T-helper 1 cell treated with Interleukin-12 subunit alpha and Interleukin-12 subunit beta and Interleukin-4 antibody, amounts not matched to agents 30 ng/mL and 1 ng/mL, for 36 hours (primary cell): ENCODE measurements at regions not wholly inside any gene's neighbourhood (a gene's known extent, or its start where the extent isn't known, plus 50 kb on each side); places are given as distances from the start of the nearest gene placed in this dataset.

Experiments
- intact Hi-C: fragments of 100-400 bp; cut with micrococcal nuclease; formaldehyde crosslinking; loops from one replicate; pipeline ENCODE4 v1.15.1; 2024

DNA sequence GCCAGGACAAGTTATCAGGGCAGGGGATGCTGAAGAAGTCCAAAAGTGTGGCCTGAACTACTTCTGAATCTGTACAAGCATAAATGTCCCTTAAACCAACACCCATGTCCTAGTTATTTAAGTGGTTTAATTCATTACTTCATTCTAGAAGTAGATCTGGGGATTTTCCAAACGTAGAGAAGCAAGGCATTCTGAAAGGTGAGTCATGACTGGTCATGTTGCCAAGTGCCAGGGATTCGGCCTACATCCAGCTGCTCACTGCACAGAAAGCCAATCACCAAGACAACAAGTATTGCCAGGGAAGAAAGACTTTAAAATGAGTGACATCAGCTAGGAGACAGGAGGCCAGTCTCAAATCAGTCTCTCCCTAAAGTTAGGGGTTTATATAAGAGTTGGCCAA is 396.6 kb downstream of the GABRB3 start:
- intact Hi-C loops: no loop called here

- intact Hi-C loops: no loop called here
These were observed 398.1 kb downstream of the GABRB3 start for GRCh38 chr15:26374806-26375205.

- intact Hi-C loops: no loop called here
These were observed 400.2 kb downstream of the GABRB3 start for GRCh38 chr15:26372706-26373105.

GRCh38 chr15:26365077-26365476 is 407.8 kb downstream of the GABRB3 start:
- intact Hi-C loops: no loop called here

GRCh38 chr15:26359855-26360254 is 413.0 kb downstream of the GABRB3 start:
- intact Hi-C loops: no loop called here

GRCh38 chr15:26358708-26359107 is 414.2 kb downstream of the GABRB3 start:
- intact Hi-C loops: no loop called here

DNA sequence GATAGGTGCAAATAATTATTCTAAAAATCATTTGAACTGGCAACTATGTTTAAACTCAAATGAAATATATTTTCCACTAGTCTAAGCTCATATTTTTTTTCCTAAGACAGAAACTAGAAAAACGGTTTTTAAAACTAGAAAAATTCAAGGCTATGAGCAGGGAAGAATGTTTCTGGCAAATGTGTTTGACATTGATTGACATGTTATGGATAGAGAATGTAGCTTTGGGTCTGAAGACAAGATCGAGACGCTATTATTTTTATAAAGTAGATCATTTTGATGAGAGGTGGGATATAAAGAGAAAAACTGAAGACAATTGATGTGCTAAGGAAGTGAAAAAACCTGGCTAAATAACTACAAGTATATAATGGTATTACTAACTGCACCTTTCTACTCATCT is 415.2 kb downstream of the GABRB3 start:
- intact Hi-C loops: no loop called here

GRCh38 chr15:26355472-26356074 is 417.3 kb downstream of the GABRB3 start:
- intact Hi-C loops: no loop called here

GRCh38 chr15:26352909-26353308 is 420.0 kb downstream of the GABRB3 start:
- intact Hi-C loops: no loop called here

- intact Hi-C loops: no loop called here
These were observed 420.5 kb downstream of the GABRB3 start for GRCh38 chr15:26352406-26352805.

DNA sequence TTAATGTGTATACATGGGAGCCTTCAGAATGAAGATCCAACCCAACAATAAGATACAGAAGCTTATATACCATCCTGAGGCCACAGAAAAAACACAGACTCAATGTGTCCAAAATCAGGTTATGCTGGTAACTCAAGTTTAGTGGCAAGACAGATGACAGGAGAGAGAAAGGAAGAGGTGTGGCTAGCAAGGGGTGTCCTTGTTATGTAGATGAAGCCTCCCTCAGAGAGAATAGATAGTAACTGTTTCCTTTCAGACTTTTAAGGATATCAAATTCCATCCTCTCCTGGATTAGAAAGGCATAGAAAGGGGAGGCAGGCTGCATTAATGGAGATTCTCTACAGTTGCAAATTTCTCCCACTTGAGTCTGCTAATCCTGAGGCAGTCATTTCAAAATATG is 447.4 kb downstream of the GABRB3 start:
- intact Hi-C loops: no loop called here

DNA sequence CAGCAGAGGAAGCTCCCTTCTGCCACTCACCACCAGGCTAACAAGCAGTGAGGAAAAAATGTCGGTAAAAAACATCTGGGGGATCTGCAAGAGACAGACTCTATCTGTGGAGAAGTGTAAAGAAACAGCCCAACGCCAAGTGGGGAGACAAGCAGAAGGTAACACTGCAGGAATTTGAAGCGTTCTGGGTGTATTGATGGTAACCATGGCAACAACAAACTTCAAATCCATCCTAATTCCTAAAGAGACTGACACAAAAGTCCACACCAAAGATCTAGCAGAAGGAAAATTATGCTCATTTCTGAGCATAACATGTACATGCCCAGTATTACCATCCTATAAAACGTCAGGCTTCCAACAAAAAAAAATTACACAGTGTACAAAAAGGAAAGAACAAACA is 449.3 kb downstream of the GABRB3 start:
- intact Hi-C loops: no loop called here

GRCh38 chr15:26318689-26319088 is 454.2 kb downstream of the GABRB3 start:
- intact Hi-C loops: no loop called here

GRCh38 chr15:26314577-26314976 is 451.4 kb upstream of the ATP10A start:
- intact Hi-C loops: no loop called here

DNA sequence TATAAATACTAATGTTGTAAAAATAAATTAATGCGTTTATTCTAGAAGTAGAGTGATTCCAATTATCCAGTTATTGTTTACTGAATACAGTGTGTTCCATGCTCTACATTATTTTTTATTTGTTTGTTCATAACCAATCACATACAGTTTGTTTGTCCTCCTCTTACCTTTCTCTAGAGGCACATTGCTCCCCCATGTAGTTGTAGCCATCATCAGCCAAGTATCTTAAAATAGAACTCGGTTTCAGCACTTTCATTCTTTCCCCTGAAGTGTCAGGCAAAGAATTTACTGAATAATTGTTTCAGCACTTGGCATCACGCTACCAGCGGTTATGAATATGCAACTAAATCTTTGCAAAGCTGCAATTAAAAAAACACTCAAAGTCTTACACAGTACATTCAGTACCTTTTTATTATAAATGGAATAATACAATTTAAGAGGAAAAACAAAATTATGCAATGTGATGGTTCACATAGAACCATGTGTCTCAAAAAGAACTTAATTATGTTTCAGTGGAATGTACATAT is 448.6 kb upstream of the ATP10A start:
- intact Hi-C loops: no loop called here

DNA sequence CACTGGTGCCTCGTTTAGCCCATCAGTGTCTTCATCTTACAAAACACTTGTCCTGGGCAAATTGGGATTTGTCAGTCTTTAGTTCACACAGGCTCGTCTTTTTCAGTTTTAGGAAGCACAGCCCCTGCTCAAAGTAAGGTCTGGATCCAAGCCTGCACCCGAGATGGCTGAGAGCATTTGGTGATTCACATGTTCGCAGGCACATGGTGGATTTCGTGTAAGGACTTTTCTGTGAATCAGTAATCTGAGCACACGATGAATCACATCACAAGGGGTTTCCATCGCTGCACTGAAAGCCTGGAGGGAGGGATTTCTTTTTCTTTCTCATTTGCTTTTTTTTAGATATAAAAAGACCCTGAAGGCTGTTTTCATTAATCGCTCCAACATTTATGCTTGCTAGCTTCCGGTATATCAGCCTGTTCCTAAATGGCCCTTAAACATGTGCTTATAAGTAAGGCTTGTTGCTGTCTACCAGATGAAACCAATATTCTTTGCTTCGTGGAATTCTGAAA is 435.6 kb upstream of the ATP10A start:
- intact Hi-C loops: no loop called here

GRCh38 chr15:26298010-26298658 is 435.0 kb upstream of the ATP10A start:
- intact Hi-C loops: no loop called here

DNA sequence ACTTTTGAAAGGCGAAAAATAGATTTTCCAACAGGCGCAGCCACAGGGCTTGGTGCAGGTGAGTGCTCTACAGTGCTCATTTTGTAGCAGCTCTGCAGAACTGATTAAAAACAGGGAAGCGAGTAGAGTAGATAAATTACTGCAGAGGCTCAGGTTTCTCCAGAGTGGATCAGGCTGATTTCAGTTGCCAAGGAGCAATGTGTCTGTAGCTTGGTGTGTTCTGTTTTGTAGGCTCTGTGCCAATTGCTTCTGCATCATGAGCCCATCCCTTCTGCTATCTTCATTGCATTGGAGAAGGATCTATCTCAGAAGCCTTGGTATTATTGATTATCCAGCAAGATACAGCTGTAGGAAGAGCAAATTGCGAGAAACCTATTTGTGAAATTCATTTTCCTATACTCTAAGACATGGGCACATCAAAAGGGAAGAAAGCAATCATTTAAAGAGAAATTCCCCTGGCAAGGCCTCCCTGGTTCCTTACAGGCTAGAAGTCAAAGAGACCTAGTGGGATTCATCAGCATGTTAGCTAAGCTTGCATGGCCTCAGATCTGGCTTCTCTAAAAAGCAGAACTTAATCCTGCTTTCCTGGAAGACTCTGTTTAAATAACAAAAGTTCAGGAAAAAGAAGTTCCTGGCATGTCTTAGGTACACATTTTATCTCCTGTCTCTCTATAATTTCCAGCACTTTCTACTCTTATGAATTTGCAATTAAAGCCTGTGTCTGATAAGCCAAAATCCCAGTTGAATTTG is 432.4 kb upstream of the ATP10A start:
- intact Hi-C loops: no loop called here

GRCh38 chr15:26294059-26294689 is 431.0 kb upstream of the ATP10A start:
- intact Hi-C loops: no loop called here

DNA sequence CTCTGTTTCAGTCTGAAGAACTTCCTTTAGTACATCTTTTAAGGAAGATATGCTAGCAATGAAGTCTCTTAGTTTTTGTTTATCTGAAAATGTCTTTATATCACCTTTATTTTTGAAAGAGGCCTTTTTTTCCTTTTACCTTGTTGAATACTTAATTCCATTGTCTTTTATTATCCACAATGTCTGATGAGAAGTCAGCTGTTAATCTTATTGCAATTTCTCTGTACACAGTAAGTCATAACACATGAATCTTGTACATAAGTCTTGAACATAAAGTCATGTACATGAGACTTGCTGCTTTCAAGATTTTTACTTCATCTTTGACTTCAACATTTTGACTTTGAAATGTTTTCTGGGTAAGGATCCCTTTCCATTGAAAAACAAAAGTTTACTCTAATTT is 424.3 kb upstream of the ATP10A start:
- intact Hi-C loops: no loop called here

DNA sequence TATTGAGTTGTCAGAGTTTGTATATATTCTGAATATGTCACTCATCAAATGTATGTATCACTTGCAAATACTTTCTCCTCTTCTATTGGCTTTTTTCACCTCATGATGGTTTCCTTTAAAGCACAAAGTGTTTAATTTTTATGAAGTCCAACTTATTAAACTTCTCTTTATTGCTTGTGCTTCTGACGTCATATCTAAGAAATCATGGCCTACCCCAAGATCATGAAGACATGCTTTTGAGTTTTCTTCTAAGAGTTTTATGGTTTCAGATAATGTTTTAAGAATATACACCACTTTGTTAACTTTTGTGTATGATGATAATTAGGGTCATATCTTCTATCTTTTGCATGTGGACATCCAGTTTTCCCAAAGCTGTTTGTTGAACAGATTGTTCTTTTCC is 417.2 kb upstream of the ATP10A start:
- intact Hi-C loops: no loop called here

GRCh38 chr15:26261966-26262365 is 398.8 kb upstream of the ATP10A start:
- intact Hi-C loops: no loop called here
